ENCODE measurements at regions not wholly inside any gene's neighbourhood (a gene's known extent, or its start where the extent isn't known, plus 50 kb on each side); places are given as distances from the start of the nearest gene placed in this dataset.

GRCh38 chr6:22621701-22622100 lies 52.3 kb downstream of the HDGFL1 start:
- no peak for TF ChIP-seq CTCF (IDR thresholded peaks at IDR 0.05; ENCODE audit: unreplicated experiment)
- Mint-ChIP-seq H3K36me3 (ENCODE audit: insufficient read depth, unreplicated experiment) (no peaks in the 10 kb centered on the region), H3K4me1 (ENCODE audit: insufficient read depth, unreplicated experiment) (no peaks in the 10 kb centered on the region), H3K27ac (ENCODE audit: low read depth, unreplicated experiment) (no peak overlapping the region), H3K27me3 (ENCODE audit: insufficient read depth, unreplicated experiment) (no peaks in the 10 kb centered on the region), H3K4me3 (ENCODE audit: unreplicated experiment) (no peak overlapping the region), H3K9me3 (ENCODE audit: unreplicated experiment) (peaks cover 15% of the 10 kb centered on the region)
- DNase-seq (ENCODE audit: unreplicated experiment): no peak
- intact Hi-C loops (cut with micrococcal nuclease): no loop called here
- ChIA-PET POLR2A (no interaction called here), CTCF (no interaction called here)
- BruUV-seq (replicated peaks): no TSS peak

- intact Hi-C loops (cut with micrococcal nuclease): no loop called here
- no peaks in the 10 kb centered on the region for H3K27me3 Mint-ChIP-seq (ENCODE audit: insufficient read depth, unreplicated experiment)
- no TSS peak for BruUV-seq (replicated peaks)
- H3K9me3 Mint-ChIP-seq (ENCODE audit: unreplicated experiment): peaks cover 20% of the 10 kb centered on the region
- no peak for DNase-seq (ENCODE audit: unreplicated experiment)
- ChIA-PET POLR2A (no interaction called here), CTCF (interaction anchor here (0.6 kb wide), 1 partner anchor 815 kb away, joined by 3 read pairs; no protein-coding TSS in a partner anchor)
- H3K4me1 Mint-ChIP-seq (ENCODE audit: insufficient read depth, unreplicated experiment): no peaks in the 10 kb centered on the region
- TF ChIP-seq CTCF (IDR thresholded peaks at IDR 0.05; ENCODE audit: unreplicated experiment): no peak
- no peak overlapping the region for H3K27ac Mint-ChIP-seq (ENCODE audit: low read depth, unreplicated experiment)
- no peaks in the 10 kb centered on the region for H3K36me3 Mint-ChIP-seq (ENCODE audit: insufficient read depth, unreplicated experiment)
- no peak overlapping the region for H3K4me3 Mint-ChIP-seq (ENCODE audit: unreplicated experiment)
Measured at GRCh38 chr6:22622351-22622750, 53.0 kb downstream of the HDGFL1 start.

GRCh38 chr6:22622813-22623212 lies 53.4 kb downstream of the HDGFL1 start:
- no TSS peak for BruUV-seq (replicated peaks)
- peaks cover 20% of the 10 kb centered on the region for H3K9me3 Mint-ChIP-seq (ENCODE audit: unreplicated experiment)
- no peak overlapping the region for H3K27ac Mint-ChIP-seq (ENCODE audit: low read depth, unreplicated experiment)
- H3K4me1 Mint-ChIP-seq (ENCODE audit: insufficient read depth, unreplicated experiment): no peaks in the 10 kb centered on the region
- ChIA-PET CTCF (interaction anchor here (0.6 kb wide), 1 partner anchor 816 kb away, joined by 3 read pairs; no protein-coding TSS in a partner anchor), POLR2A (interaction anchor here (0.7 kb wide), 1 partner anchor 110 kb away, joined by 3 read pairs; no protein-coding TSS in a partner anchor)
- intact Hi-C loops (cut with micrococcal nuclease): no loop called here
- no peak for TF ChIP-seq CTCF (IDR thresholded peaks at IDR 0.05; ENCODE audit: unreplicated experiment)
- no peak overlapping the region for H3K4me3 Mint-ChIP-seq (ENCODE audit: unreplicated experiment)
- no peaks in the 10 kb centered on the region for H3K36me3 Mint-ChIP-seq (ENCODE audit: insufficient read depth, unreplicated experiment)
- no peaks in the 10 kb centered on the region for H3K27me3 Mint-ChIP-seq (ENCODE audit: insufficient read depth, unreplicated experiment)
- DNase-seq (ENCODE audit: unreplicated experiment): no peak

GRCh38 chr6:22627644-22628043 lies 58.3 kb downstream of the HDGFL1 start:
- H3K27me3 Mint-ChIP-seq (ENCODE audit: insufficient read depth, unreplicated experiment): no peaks in the 10 kb centered on the region
- POLR2A ChIA-PET: no interaction called here
- H3K4me3 Mint-ChIP-seq (ENCODE audit: unreplicated experiment): no peak overlapping the region
- no peak for TF ChIP-seq CTCF (IDR thresholded peaks at IDR 0.05; ENCODE audit: unreplicated experiment)
- no peaks in the 10 kb centered on the region for H3K36me3 Mint-ChIP-seq (ENCODE audit: insufficient read depth, unreplicated experiment)
- intact Hi-C loops (cut with micrococcal nuclease): no loop called here
- no peak overlapping the region for H3K27ac Mint-ChIP-seq (ENCODE audit: low read depth, unreplicated experiment)
- H3K9me3 Mint-ChIP-seq (ENCODE audit: unreplicated experiment): peaks cover 8% of the 10 kb centered on the region
- DNase-seq (ENCODE audit: unreplicated experiment): no peak
- BruUV-seq (replicated peaks): no TSS peak
- no peaks in the 10 kb centered on the region for H3K4me1 Mint-ChIP-seq (ENCODE audit: insufficient read depth, unreplicated experiment)
- CTCF ChIA-PET: no interaction called here
